Hematopoietic multipotent progenitor cell treated with erythropoietin and hydrocortisone succinate and interleukin-3 and kit ligand, for 15 days (in vitro differentiated cells): ENCODE measurements at regions not wholly inside any gene's neighbourhood (a gene's known extent, or its start where the extent isn't known, plus 50 kb on each side); places are given as distances from the start of the nearest gene placed in this dataset.
"Not testable (repeated sequence)": the region's sequence is repeated elsewhere in the genome, so short reads cannot be mapped to it uniquely, and the experiment has no call there.

Experiments used
- DNase-seq: peaks from one replicate; pipeline ENCODE4 v3.0.0-alpha.2; 2015; ENCODE audit warnings: low spot score

DNA sequence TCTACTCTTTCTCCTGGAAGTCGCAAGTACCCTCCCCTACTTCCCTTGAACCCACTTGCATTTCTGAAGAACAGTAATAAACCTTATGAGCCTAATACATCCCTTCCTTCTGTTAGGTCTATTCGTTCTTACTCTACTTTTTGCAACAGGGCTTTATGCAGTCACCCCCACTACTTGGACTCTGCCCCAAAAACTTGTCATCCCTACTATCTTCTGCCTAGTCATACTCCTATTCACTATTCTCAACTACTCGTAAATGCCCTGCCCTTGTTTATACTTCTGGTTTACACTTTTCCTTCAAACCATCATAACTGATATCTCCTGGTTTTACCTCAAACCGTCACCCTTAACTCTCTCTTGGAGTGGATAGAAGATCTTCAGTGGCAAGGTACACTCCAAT lies 55.2 kb upstream of the SLIT2 start:
- no peak for DNase-seq

GRCh38 chr4:20195071-20195885 lies 56.4 kb upstream of the SLIT2 start:
- DNase-seq = no peak

DNA sequence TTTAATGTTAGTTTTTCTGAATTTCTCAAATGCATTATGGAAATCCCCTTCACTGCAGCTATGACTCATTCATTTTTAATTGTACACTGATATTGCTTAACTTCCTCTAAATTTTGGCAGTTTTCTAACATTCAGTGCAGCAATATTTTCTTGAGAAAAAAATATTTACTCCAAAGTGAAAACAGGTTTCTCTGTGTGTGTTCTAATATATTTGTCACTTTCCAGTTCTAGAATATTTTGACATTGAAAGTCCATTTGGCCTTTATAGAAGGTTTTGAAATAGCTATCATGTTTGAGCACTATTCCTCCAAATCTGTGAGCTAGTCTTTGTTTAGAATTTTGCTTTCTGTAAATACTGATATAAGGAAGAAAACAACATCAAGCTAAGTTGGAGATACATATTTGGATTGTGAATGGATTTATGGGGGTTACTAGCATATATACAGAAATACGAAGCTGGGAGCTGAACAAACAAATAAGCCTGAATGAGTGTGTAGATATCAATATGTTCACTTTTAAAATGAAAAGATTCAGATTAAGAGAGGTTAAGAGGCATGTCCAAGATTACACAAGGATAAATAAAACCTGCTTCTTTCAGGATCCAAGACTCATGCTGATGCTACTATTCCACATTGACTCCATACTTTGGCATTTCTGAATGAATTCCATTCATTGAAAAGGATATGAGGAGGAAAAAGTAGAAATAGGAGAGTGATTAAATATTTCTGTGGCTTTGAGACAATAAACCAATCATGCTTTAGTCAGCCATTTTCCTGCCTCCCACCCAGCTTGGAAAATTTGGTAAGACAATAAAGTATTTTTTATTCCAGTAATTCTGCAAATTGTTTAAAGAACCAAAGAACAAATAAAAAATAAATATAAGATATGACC lies 57.3 kb upstream of the SLIT2 start:
- no peak for DNase-seq

DNA sequence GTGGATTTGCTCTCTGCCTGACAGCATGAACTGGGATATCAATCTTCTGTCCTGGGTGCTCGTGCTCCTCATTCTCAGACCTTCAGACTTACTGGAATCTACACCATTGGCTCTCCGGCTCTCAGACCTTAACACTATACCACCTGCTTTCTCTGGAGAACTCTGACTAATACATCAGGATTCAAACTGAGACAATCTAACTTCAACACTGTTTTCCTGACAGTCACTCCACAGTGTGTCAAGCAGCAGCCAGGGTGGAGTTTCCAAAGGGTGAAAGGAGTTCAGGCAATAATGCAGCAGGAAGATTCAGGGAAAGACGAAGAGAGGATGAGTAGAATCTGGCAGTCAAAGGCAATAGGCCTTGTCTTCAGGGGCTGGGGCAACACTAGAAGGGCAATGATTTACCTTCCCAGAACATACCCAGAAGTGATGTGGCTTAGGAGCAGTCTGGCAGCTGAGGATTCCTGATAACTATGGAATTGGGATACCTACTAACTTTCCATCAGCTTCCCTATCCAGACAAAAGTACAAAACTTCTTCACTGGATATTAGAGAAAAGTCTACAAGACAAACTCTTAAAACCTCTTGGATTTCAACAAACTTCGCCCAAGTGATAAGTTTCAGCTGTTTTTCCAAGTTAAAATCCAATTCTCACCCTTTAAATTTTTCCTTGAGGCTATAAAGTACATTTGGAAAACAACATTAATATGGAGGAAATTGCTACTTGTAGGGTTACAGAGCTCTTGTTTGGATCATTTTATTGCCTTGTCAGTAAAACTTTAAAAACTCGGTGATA lies 58.4 kb upstream of the SLIT2 start:
- DNase-seq = no peak

DNA sequence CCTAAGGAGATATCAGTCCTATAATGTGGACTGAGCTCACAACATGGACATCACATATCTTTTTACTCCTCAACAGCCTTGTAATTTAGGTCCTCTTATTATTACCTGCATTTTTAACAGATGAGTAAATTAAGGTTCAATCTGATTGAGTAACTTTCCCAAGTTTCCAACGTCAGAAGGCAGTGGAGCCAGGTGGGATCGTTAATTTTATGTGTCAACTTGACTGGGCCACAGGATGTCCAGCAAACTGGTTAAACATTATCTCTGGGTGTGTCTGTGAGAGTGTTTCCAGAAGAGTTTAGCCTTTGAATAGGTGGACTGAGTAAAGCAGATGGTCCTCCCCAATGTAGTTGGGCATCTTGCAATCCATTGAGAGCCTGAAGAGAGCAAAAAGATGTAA lies 59.0 kb upstream of the SLIT2 start:
- no peak for DNase-seq

GRCh38 chr4:20185103-20185502 lies 66.6 kb upstream of the SLIT2 start:
- no peak for DNase-seq

GRCh38 chr4:20183131-20183530 lies 68.6 kb upstream of the SLIT2 start:
- DNase-seq = not testable (repeated sequence)

GRCh38 chr4:20181926-20182325 lies 69.8 kb upstream of the SLIT2 start:
- DNase-seq = no peak

DNA sequence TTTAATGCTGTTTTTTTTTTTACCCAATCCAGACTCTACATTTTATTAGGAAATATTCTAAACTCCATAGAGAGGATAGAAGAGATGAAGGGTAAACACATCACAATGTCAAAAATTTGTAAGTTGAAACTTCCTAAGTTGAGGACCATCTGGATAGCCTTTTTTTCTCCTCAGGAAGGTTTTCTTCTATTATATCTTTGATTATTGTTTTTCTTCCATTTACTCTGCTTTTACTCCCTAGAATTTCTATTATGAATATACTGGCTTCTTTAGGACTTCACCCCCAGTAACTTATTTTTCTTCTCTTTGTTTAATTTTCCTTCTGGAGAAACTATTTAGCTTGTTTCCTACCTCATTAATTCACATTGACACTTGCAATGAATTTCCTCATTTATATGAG lies 71.2 kb upstream of the SLIT2 start:
- no peak for DNase-seq

GRCh38 chr4:20178902-20179576 lies 72.7 kb upstream of the SLIT2 start:
- DNase-seq = no peak

DNA sequence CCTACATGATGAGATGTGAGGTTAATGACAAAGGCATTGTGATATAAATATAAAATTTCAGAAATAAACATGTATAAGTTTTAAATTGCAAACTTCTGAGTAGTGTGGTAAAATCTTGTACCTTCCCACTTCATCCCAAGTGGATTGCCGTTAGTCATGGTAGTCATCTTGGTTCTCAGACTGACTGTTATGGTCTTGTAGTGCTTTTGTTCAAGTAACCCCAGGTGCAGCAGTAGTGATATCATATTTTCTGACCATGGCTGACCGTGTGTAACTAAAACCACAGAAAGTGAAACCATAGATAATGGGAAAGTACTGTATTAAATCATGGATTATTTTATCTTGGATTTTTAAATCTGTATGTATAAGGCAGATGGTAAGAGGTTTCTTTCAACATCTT lies 74.8 kb upstream of the SLIT2 start:
- no peak for DNase-seq

DNA sequence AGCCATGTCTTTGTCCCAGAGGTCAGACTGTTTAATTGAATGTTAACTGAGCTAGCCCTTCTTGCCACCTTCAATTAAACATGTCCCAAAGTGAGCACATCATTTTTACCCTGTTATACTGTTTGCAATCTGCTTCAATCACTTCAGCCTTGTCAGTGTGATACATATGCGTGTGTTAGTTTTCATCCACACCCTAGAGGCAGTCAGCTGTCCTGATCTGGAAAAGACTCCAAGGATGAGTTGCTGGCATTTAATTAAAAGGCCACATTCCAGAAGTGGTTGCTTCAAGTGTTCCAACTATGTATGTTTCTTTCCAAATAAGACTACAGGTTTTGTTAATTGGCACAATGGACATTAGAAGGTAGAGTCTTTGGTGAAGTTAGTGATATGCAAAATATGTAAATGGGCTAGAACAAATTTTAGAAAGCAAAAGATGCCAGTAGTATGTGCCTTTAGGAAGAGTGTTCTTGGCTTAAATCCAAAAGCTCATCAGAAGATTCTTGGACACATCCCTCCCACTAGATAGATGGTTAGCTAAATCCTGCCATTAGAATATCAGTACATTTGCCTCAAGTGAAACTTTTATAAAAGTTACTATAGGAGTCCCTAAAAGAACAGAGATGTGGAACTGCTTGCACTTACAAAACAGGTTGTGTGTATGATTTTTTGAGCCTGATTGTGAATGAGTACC lies 79.5 kb upstream of the SLIT2 start:
- no peak for DNase-seq

- no peak for DNase-seq
Observed at GRCh38 chr4:20166544-20166943, 85.2 kb upstream of the SLIT2 start.

- DNase-seq = no peak
Observed at GRCh38 chr4:20159516-20159915, 92.2 kb upstream of the SLIT2 start.

DNA sequence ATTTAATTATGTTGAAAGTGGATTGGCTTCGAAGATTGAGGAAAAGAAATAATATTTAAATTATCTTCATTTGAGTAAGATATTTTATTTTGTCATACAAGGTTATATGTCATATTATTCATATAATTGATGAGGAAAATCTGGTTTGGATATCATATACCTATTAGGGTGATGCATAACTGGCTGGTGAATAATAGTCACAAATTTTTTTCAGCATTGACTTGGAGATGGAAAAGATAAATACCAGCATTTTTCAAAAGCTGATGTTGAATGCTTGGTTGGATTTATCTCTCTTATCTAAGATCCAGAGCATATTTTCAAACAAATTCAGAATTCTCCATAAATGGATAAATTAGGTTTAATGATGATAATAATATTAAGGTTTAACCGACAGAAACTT lies 93.5 kb upstream of the SLIT2 start:
- no peak for DNase-seq

GRCh38 chr4:20151436-20151835 lies 100.3 kb upstream of the SLIT2 start:
- no peak for DNase-seq

DNA sequence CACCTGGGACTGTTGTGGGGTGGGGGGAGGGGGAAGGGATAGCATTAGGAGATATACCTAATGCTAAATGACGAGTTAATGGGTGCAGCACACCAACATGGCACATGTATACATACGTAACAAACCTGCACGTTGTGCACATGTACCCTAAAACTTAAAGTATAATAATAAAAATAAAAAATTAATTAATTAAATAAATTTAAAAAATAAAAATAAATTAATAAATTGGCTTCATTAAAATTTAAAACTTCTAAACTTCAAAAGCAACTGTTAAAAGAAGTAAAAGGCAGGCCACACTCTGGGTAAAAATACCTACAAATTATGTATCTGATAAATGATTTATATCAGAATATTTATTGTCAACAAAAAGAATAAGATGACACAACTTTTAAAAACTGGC lies 102.6 kb upstream of the SLIT2 start:
- not testable (repeated sequence) for DNase-seq

- DNase-seq = no peak
Observed at GRCh38 chr4:20137176-20137575, 114.5 kb upstream of the SLIT2 start.

DNA sequence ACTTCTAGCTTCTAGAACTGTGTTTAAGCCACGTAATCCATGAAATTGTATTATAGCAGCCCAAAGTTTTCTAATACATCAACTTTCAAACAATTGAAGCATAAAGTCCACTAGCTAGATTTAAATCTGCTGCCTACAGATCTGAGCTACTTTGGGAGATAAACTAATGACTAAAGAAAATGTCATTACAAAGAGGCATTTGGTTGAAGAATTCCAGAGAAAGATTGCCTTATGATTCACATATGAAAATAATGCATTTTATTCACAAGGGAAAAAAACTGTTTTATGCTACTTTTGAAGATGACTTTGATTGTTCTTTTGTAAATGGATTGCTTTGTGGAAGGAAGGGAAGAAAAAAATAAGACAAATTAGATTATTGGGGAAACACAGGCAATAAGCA lies 124.1 kb upstream of the SLIT2 start:
- DNase-seq = no peak

- no peak for DNase-seq
Observed at GRCh38 chr4:20126906-20127305, 124.8 kb upstream of the SLIT2 start.

GRCh38 chr4:20124317-20125026 lies 127.2 kb upstream of the SLIT2 start:
- no peak for DNase-seq
